ENCODE measurements at regions not wholly inside any gene's neighbourhood (a gene's known extent, or its start where the extent isn't known, plus 50 kb on each side); places are given as distances from the start of the nearest gene placed in this dataset.
A peak's percentile ranks its signal among the peaks of the same experiment; 100 is the strongest.
"Not testable (repeated sequence)": the region's sequence is repeated elsewhere in the genome, so short reads cannot be mapped to it uniquely, and the experiment has no call there.

DNA sequence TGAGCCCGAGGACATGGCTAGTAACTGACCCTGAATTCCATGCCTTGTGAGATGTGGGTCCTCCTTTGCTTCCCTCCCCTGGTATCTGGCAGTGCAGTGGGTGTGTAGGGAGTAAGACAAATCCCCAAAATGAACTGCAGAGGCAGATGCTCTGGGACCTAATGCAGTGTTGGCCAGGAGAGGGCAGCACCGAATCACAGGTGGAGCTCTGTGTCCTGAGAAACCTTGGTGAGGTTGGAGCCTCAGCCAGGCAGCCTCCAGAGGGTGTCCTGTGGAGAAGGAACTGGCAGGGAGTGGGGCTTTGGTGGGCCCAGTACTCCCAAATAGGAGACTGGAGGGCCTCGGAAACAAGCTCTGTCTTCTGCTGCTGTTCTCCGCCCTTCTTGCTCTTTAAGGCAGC lies 209.9 kb downstream of the CCNG2 start:
- H4K20me1 ChIP-seq (ENCODE audit: insufficient read depth, low read length); H3K4me3 ChIP-seq (ENCODE audit: low read depth, low read length, poor library complexity, severe bottlenecking); H3K27ac ChIP-seq (ENCODE audit: low read depth, low read length, poor library complexity, severe bottlenecking); H3K4me1 ChIP-seq (ENCODE audit: insufficient read depth, low read length, poor library complexity, severe bottlenecking); H3K9me3 ChIP-seq (ENCODE audit: low read length); BruUV-seq (replicated peaks); POLR2A ChIA-PET; H3K79me2 ChIP-seq (ENCODE audit: insufficient read depth, low read depth, low read length); intact Hi-C loops (cut with micrococcal nuclease; ENCODE audit: unreplicated experiment); H2AFZ ChIP-seq (ENCODE audit: low read length); H3K4me2 ChIP-seq (ENCODE audit: low read length); DNase-seq (ENCODE audit: low spot score); H3K9me2 ChIP-seq (ENCODE audit: insufficient read depth, low read length); H3K36me3 ChIP-seq (ENCODE audit: insufficient read depth, low read length): not testable (repeated sequence)
- CTCF ChIA-PET (ENCODE audit: unreplicated experiment) = interaction anchor here (0.7 to 1.0 kb wide), 2 partner anchors 94 to 107 kb away, joined by 3 to 4 read pairs; no protein-coding TSS in a partner anchor
- TF ChIP-seq CTCF (conservative IDR thresholded peaks at IDR 0.05; ENCODE audit: low read length) = peak; percentile 58

- H3K36me3 ChIP-seq (ENCODE audit: insufficient read depth, low read length) = no peaks in the 10 kb centered on the region
- TF ChIP-seq EZH2phosphoT487 (IDR thresholded peaks at IDR 0.05; ENCODE audit: borderline replicate concordance, low read depth, low read length) (no peak), CTCF (conservative IDR thresholded peaks at IDR 0.05; ENCODE audit: low read length) (no peak)
- no peak overlapping the region for H2AFZ ChIP-seq (ENCODE audit: low read length)
- no peak overlapping the region for H3K4me2 ChIP-seq (ENCODE audit: low read length)
- H4K20me1 ChIP-seq (ENCODE audit: insufficient read depth, low read length) = no peaks in the 10 kb centered on the region
- intact Hi-C loops (cut with micrococcal nuclease; ENCODE audit: unreplicated experiment) = loop anchor here (1.0 kb wide), 1 partner anchor 66 kb away; no protein-coding TSS in a partner anchor
- no peaks in the 10 kb centered on the region for H3K9me3 ChIP-seq (ENCODE audit: low read length)
- CTCF ChIA-PET (ENCODE audit: unreplicated experiment) = no interaction called here
- H3K27ac ChIP-seq (ENCODE audit: low read depth, low read length, poor library complexity, severe bottlenecking) = no peak overlapping the region
- no peaks in the 10 kb centered on the region for H3K4me1 ChIP-seq (ENCODE audit: insufficient read depth, low read length, poor library complexity, severe bottlenecking)
- no peaks in the 10 kb centered on the region for H3K9me2 ChIP-seq (ENCODE audit: insufficient read depth, low read length)
- no peaks in the 10 kb centered on the region for H3K79me2 ChIP-seq (ENCODE audit: insufficient read depth, low read depth, low read length)
- POLR2A ChIA-PET = interaction anchor here (1.0 to 1.4 kb wide), 2 partner anchors 10 to 15 kb away, joined by 3 to 4 read pairs; no protein-coding TSS in a partner anchor
- DNase-seq (ENCODE audit: low spot score) = peak; percentile 30
- no TSS peak for BruUV-seq (replicated peaks)
- no peak overlapping the region for H3K4me3 ChIP-seq (ENCODE audit: low read depth, low read length, poor library complexity, severe bottlenecking)
These were observed 210.6 kb downstream of the CCNG2 start for GRCh38 chr4:77367638-77368037.

GRCh38 chr4:77372375-77372774 lies 215.4 kb downstream of the CCNG2 start:
- no peak for TF ChIP-seq CTCF (conservative IDR thresholded peaks at IDR 0.05; ENCODE audit: low read length)
- TF ChIP-seq EZH2phosphoT487 (IDR thresholded peaks at IDR 0.05; ENCODE audit: borderline replicate concordance, low read depth, low read length) = no peak
- H3K36me3 ChIP-seq (ENCODE audit: insufficient read depth, low read length) = no peaks in the 10 kb centered on the region
- ChIA-PET CTCF (ENCODE audit: unreplicated experiment) (no interaction called here), POLR2A (no interaction called here)
- no peaks in the 10 kb centered on the region for H3K9me3 ChIP-seq (ENCODE audit: low read length)
- BruUV-seq (replicated peaks) = no TSS peak
- H3K4me1 ChIP-seq (ENCODE audit: insufficient read depth, low read length, poor library complexity, severe bottlenecking) = no peaks in the 10 kb centered on the region
- intact Hi-C loops (cut with micrococcal nuclease; ENCODE audit: unreplicated experiment) = no loop called here
- no peaks in the 10 kb centered on the region for H3K9me2 ChIP-seq (ENCODE audit: insufficient read depth, low read length)
- no peaks in the 10 kb centered on the region for H3K79me2 ChIP-seq (ENCODE audit: insufficient read depth, low read depth, low read length)
- DNase-seq (ENCODE audit: low spot score) = no peak
- no peak overlapping the region for H2AFZ ChIP-seq (ENCODE audit: low read length)
- no peak overlapping the region for H3K4me3 ChIP-seq (ENCODE audit: low read depth, low read length, poor library complexity, severe bottlenecking)
- H4K20me1 ChIP-seq (ENCODE audit: insufficient read depth, low read length) = no peaks in the 10 kb centered on the region
- H3K27ac ChIP-seq (ENCODE audit: low read depth, low read length, poor library complexity, severe bottlenecking) = no peak overlapping the region
- H3K4me2 ChIP-seq (ENCODE audit: low read length) = no peak overlapping the region

All from OCI-LY7 (cell line).